HG02610 (cell line): ENCODE measurements at regions not wholly inside any gene's neighbourhood (a gene's known extent, or its start where the extent isn't known, plus 50 kb on each side); places are given as distances from the start of the nearest gene placed in this dataset.

Experiments
- ATAC-seq: cut with Tn5 transposase; IDR thresholded peaks from one replicate; pipeline ENCODE4 v1.9.1; 2021; ENCODE audit warnings: mild to moderate bottlenecking, moderate library complexity; ENCODE audit not compliant: unreplicated experiment

GRCh38 chr10:63707254-63707910 is 186.2 kb downstream of the REEP3 start:
- peak; percentile 94 for ATAC-seq

- no peak for ATAC-seq
Measured at GRCh38 chr10:63708421-63708820, 187.2 kb downstream of the REEP3 start.

GRCh38 chr10:63710703-63711102 is 189.5 kb downstream of the REEP3 start:
- ATAC-seq, result no peak

GRCh38 chr10:63711361-63711760 is 190.2 kb downstream of the REEP3 start:
- ATAC-seq, result no peak

- ATAC-seq, result no peak
Measured at GRCh38 chr10:63711867-63712716, 190.9 kb downstream of the REEP3 start.

- ATAC-seq, result no peak
Measured at GRCh38 chr10:63712717-63713115, 191.5 kb downstream of the REEP3 start.

DNA sequence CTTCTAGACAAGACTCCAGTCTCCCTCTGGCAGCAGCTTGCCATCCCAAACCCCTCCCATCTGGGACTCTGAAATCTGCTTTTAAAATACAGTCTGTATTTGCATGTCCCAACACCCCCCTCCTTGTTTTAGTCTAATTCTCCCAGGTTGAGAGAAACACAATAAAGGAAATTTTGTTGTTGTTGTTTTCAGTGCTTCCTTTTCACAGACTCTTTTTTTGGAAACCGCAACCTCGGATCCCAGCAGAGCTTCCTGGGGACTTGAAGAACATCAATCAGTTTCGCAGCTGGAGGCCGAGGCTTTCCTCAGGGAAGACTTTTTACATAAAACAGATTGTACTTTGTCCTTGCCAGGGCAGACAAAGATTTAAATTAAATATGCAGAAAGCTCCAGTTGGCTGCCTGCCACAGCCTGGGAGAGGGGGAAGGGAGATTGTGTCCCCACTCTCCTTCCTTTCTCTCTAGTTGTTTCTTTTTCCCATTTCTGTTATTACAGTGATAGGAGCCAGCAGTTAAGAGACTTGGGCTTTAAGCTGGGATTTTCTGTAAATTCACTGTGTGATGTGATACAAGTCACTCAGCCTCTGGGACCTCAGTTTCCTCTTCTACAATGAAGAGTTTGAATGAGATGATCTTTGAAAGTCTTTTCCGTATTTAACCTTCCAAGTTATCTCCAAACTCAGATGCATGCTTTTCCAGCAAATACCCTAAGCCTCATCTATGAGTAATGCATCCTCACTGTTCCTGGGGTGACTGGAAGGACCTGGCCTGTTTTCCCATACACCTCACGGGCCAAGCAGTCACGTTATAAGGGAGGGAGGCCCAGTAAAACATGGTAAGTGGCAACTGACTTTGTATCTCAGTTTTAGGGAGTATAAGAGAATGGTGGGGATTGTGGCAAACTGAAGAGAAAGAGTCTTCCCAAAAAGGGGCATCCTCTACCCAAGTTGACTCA is 192.3 kb downstream of the REEP3 start:
- no peak for ATAC-seq

DNA sequence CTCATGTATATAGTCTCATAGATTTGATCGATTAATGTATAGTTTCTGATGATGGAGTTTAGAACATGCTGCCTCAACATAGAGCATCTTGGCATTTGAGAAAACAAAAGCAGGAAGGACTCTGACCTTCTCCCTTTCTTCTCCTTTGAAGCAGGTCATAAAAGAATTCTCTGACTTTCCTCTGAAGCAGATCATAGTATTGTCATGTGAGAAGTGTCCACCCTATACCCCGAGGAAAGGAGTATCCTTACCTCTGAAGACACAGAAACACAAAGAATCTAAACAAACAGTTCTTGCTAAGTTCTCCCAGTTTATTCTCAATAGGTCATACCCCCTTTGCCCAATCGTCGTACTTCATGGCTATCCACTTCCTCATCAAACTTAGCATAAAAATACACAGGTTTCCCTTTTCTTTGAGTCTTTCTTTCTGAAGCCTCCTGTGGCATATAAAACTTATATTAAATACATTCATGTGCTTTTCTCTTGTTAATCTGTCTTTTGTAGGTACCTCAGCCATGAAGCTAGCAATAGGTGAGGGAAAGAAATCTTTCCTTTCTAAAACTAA is 194.9 kb downstream of the REEP3 start:
- ATAC-seq, result no peak

- no peak for ATAC-seq
Measured at GRCh38 chr10:63717027-63717715, 196.0 kb downstream of the REEP3 start.

DNA sequence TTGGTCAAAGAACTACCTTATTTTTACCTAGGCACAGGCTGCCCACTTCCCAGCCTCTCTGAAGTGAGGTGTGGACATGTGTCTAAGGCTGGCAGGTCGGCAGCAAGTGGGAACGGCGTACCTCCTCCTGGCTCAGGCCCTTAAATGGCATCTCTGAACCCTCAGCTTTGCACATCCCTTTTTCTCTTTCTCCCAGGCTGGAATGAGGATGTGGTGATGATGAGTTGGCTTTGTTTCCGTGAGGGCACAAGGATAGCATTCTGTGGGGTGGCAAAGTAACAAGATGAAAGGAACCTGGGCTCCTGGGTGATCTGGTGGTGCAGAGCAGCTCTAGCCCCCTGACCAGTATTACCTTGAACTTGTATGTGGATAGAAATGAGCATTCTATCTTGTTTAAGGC is 196.8 kb downstream of the REEP3 start:
- no peak for ATAC-seq

GRCh38 chr10:63718421-63718820 is 197.2 kb downstream of the REEP3 start:
- no peak for ATAC-seq

DNA sequence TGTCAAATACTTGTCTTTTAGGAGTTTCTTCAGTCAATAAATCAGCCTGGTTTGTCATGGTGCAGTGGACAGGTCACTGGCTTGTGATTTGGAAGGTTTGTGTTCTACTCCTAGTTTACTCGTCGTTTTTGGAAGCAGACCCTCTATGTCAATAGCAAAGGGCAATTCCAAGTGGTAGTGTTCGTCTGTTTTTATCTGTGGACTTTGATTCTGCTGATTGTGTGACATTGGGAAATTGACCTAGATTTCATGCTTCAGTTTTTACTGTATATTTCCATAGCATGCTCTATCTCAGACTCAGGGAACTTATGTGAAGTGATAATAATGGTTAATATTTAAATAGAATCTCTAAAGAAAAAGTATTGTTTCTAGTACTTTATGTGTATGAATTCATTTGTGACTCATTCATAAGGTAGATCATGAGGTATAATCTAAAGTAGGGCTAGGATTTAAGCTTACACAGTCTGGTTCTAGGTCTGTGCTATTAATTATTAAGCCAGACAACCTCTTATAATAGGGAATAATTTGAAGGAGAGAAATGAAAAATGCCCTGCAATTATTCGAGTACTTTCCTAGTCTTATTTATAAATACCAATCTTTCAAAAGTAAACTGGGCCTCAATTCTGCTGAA is 198.1 kb downstream of the REEP3 start:
- no peak for ATAC-seq

DNA sequence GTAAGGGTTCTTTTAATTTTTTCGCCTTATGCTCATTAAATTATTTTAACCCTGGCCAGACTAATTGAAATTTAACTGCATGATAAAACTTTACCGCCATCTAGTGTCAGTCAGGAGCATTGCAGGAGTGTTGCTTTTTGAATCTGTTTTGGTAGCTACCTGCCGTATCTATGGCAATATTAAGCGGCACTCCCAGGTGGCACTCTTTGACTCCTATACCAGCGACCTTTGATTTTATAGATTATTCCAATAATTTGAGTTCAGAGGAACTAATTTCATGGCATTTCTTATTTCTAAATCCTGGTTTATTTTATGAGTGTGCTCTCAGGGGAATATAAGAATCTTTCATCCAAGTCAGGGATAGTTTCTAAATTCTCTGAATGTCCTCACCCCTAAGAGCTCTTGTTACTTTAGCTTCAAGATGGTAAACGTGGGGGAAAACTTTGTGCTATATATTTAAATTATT is 198.9 kb downstream of the REEP3 start:
- ATAC-seq, result no peak

- ATAC-seq, result peak; percentile 68
Measured at GRCh38 chr10:63720676-63721075, 199.5 kb downstream of the REEP3 start.

- no peak for ATAC-seq
Measured at GRCh38 chr10:63722537-63722936, 201.3 kb downstream of the REEP3 start.

DNA sequence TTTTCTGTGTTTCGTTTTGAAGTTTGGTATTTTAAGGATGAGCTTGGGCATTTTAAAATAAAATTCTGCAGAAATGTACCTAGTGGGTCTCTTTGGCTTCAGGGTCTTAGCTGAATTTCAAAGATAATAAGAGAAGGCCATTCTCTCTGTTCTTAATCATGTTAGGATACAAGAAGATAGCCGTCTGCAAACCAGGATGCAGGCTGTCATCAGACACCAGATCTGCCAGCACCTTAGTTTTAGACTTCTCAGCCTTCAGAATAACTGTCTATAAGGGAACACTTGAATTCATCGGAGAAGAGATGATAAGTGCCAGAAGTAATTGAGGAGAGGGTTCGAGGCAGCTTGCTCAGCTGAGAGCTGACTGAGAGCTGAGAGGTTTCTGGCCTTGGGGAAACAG is 202.1 kb downstream of the REEP3 start:
- no peak for ATAC-seq

- no peak for ATAC-seq
Measured at GRCh38 chr10:63723741-63724140, 202.5 kb downstream of the REEP3 start.

- no peak for ATAC-seq
Measured at GRCh38 chr10:63724922-63725321, 203.7 kb downstream of the REEP3 start.

- ATAC-seq, result no peak
Measured at GRCh38 chr10:63726867-63727266, 205.7 kb downstream of the REEP3 start.

- ATAC-seq, result no peak
Measured at GRCh38 chr10:63727636-63728035, 206.4 kb downstream of the REEP3 start.
